Smooth muscle cell (in vitro differentiated cells): ENCODE measurements at regions not wholly inside any gene's neighbourhood (a gene's known extent, or its start where the extent isn't known, plus 50 kb on each side); places are given as distances from the start of the nearest gene placed in this dataset. TPM values are rescaled to one million over a fixed set of nuclear protein-coding genes. Genes with fewer than 3 reads are reported as not detected.

Experiments
- DNase-seq: peaks from one replicate; lab custom pipeline; 2025; ENCODE audit not compliant: unreplicated experiment; lab: John Stamatoyannopoulos, UW
- H2AFZ ChIP-seq: fragments of 200-600 bp; sonication (generic); 2 replicates; pipeline ENCODE4 v1.6.0; 2016; ENCODE audit warnings: antibody characterized with exemption, low read depth, mild to moderate bottlenecking
- H3F3A ChIP-seq: fragments of 200-600 bp; sonication (generic); 2 replicates; pipeline ENCODE4 v1.6.0; 2017; ENCODE audit warnings: antibody characterized with exemption, low read depth
- H3K27ac ChIP-seq: fragments of 200-600 bp; sonication (generic); 2 replicates; pipeline ENCODE4 v1.5.1; 2016; ENCODE audit warnings: low read depth, mild to moderate bottlenecking
- H3K27me3 ChIP-seq: fragments of 200-600 bp; sonication (generic); 2 replicates; pipeline ENCODE4 v1.6.1; 2016; ENCODE audit warnings: low read depth, mild to moderate bottlenecking
- H3K36me3 ChIP-seq: fragments of 200-600 bp; sonication (generic); 2 replicates; pipeline ENCODE4 v1.5.1; 2016; ENCODE audit warnings: low read depth
- H3K4me1 ChIP-seq: fragments of 200-600 bp; sonication (generic); 2 replicates; pipeline ENCODE4 v1.5.1; 2016; ENCODE audit warnings: low read depth
- H3K4me2 ChIP-seq: fragments of 200-600 bp; sonication (generic); 2 replicates; pipeline ENCODE4 v1.6.0; 2016; ENCODE audit warnings: mild to moderate bottlenecking
- H3K4me3 ChIP-seq: fragments of 200-600 bp; sonication (generic); 2 replicates; pipeline ENCODE4 v1.5.1; 2016; ENCODE audit warnings: mild to moderate bottlenecking
- H3K79me2 ChIP-seq: fragments of 200-600 bp; sonication (generic); 2 replicates; pipeline ENCODE4 v1.6.0; 2016; ENCODE audit warnings: low read depth, mild to moderate bottlenecking
- H3K9ac ChIP-seq: fragments of 200-600 bp; sonication (generic); 2 replicates; pipeline ENCODE4 v1.6.0; 2016; ENCODE audit warnings: low read depth
- H3K9me3 ChIP-seq: fragments of 200-600 bp; sonication (generic); replicated peaks from 2 replicates; pipeline ENCODE4 v1.5.1; 2016; ENCODE audit warnings: low read depth
- H4K20me1 ChIP-seq: fragments of 200-600 bp; sonication (generic); 2 replicates; pipeline ENCODE4 v1.6.0; 2016; ENCODE audit warnings: low read depth
- CTCF ChIP-seq: fragments of 200-600 bp; sonication (generic); IDR thresholded peaks from 2 replicates; pipeline ENCODE4 v1.5.1; 2017; ENCODE audit warnings: borderline replicate concordance, mild to moderate bottlenecking, antibody characterized with exemption; ENCODE audit not compliant: insufficient read depth, poor library complexity, severe bottlenecking
- WGBS: methylation state at CpG from one replicate; pipeline ENCODE4 v1.1.7; 2016; ENCODE audit warnings: low lambda C conversion rate; 5-methylcytosine and 5-hydroxymethylcytosine counted together
- small RNA-seq: library from RNA; depleted of rRNA; stranded (forward); fragments of <200 nt; gene quantifications from one replicate; pipeline ENCODE3, GENCODE V24; 2014

DNA sequence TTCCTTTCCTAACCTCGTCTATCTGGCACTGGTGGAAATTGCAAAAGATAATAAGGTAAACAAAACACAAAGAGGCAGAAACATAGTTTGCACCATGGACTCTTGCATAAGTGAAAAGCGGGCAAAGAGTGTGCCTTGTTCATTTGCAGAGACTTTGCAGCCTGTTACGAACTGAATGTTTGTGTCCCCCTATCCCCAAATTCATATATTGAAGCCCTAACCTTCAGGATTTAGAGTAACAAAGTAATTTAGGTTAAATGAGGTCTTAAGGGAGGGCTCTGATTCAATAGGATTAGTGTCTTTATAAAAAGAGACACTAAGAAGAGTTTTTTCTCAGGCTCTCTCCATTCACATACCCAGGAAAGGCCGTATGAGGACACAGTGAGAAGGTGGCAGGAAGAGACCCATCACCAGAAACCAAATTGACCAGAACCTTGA lies 52.1 kb upstream of the FAM169A start:
- Histone ChIP-seq H3K27ac (no peak overlapping the region), H3K27me3 (no peaks in the 10 kb centered on the region), H3K9me3 (no peaks in the 10 kb centered on the region), H3K79me2 (no peaks in the 10 kb centered on the region), H3K36me3 (no peaks in the 10 kb centered on the region), H3K4me3 (no peak overlapping the region), H2AFZ (no peak overlapping the region), H3K9ac (no peak overlapping the region), H3K4me2 (no peak overlapping the region), H3F3A (no peaks in the 10 kb centered on the region), H3K4me1 (no peaks in the 10 kb centered on the region), H4K20me1 (no peaks in the 10 kb centered on the region)
- no peak for TF ChIP-seq CTCF
- DNase-seq: no peak
- WGBS: 90% methylated on average over 4 of the region's 4 CpGs

GRCh38 chr5:74916831-74917710 lies 50.9 kb upstream of the FAM169A start:
- Histone ChIP-seq H4K20me1 (no peaks in the 10 kb centered on the region), H3K27ac (no peak overlapping the region), H3K4me2 (no peak overlapping the region), H3K9ac (no peak overlapping the region), H3K79me2 (no peaks in the 10 kb centered on the region), H3K9me3 (no peaks in the 10 kb centered on the region), H3K27me3 (no peaks in the 10 kb centered on the region), H3K36me3 (no peaks in the 10 kb centered on the region), H3K4me3 (no peak overlapping the region), H2AFZ (no peak overlapping the region), H3F3A (no peaks in the 10 kb centered on the region), H3K4me1 (no peaks in the 10 kb centered on the region)
- TF ChIP-seq CTCF: no peak
- DNase-seq: no peak
- WGBS: 67% methylated on average over 7 of the region's 7 CpGs

Small RNA genes in the stretch of these regions (small RNA-seq; reads per million reads assigned to genes)
- gene AC116337.2: not detected
